IMR-90 (cell line): ENCODE measurements at regions not wholly inside any gene's neighbourhood (a gene's known extent, or its start where the extent isn't known, plus 50 kb on each side); places are given as distances from the start of the nearest gene placed in this dataset.

Source experiments
- ATAC-seq: fragments of 200-7000 bp; cut with Tn5 transposase; 2 replicates; pipeline ENCODE4 v1.9.1; 2020; ENCODE audit warnings: low read depth, mild to moderate bottlenecking, moderate library complexity
- BruUV-seq: library from RNA; stranded (reverse); fragments of 400-500 nt; replicated peaks from 2 replicates; lab custom pipeline; 2021; lab: Mats Ljungman, UMichigan
- CTCF ChIA-PET: fragments of 300-600 bp; formaldehyde crosslinking; extraction: SDS; loops from one replicate; lab custom pipeline; 2021; ENCODE audit warnings: antibody characterized with exemption; lab: Yijun Ruan, JAX
- POLR2A ChIA-PET: fragments of 300-600 bp; sonication (Branson Sonifier 250); formaldehyde crosslinking; loops from one replicate; lab custom pipeline; 2022; ENCODE audit warnings: antibody characterized with exemption; ENCODE audit not compliant: unreplicated experiment; lab: Charles Lee
- DNase-seq: peaks from one replicate; pipeline ENCODE4 v3.0.0; 2013
- H2AFZ ChIP-seq: replicated peaks from 2 replicates; pipeline ENCODE3; 2013; ENCODE audit warnings: low read length, mild to moderate bottlenecking; ENCODE audit not compliant: poor library complexity
- H2AK5ac ChIP-seq: 2 replicates; pipeline ENCODE4 v1.6.1; 2013; ENCODE audit warnings: low read depth, low read length, inconsistent platforms
- H2AK9ac ChIP-seq: replicated peaks from 2 replicates; pipeline ENCODE3; 2013; ENCODE audit warnings: mild to moderate bottlenecking, low read depth, low read length, moderate library complexity; ENCODE audit not compliant: poor library complexity
- H2BK120ac ChIP-seq: 2 replicates; pipeline ENCODE4 v1.6.1; 2013; ENCODE audit warnings: low read depth, low read length, inconsistent platforms
- H2BK15ac ChIP-seq: 3 replicates; pipeline ENCODE4 v1.6.1; 2013; ENCODE audit warnings: low read depth, low read length, inconsistent platforms
- H2BK20ac ChIP-seq: 2 replicates; pipeline ENCODE4 v1.6.1; 2013; ENCODE audit warnings: low read depth, mild to moderate bottlenecking, inconsistent platforms, low read length, moderate library complexity
- H2BK5ac ChIP-seq: 2 replicates; pipeline ENCODE4 v1.6.1; 2013; ENCODE audit warnings: mild to moderate bottlenecking, low read depth, low read length, inconsistent platforms; ENCODE audit not compliant: poor library complexity, severe bottlenecking
- H3K14ac ChIP-seq: replicated peaks from 2 replicates; pipeline ENCODE4 v1.6.1; 2013; ENCODE audit warnings: low read depth, low read length, inconsistent platforms
- H3K18ac ChIP-seq: 2 replicates; pipeline ENCODE4 v1.6.1; 2013; ENCODE audit warnings: low read depth, low read length, control low read depth
- H3K23ac ChIP-seq: 2 replicates; pipeline ENCODE4 v1.6.1; 2013; ENCODE audit warnings: low read depth, low read length, inconsistent platforms
- H3K27ac ChIP-seq: 2 replicates; pipeline ENCODE4 v1.5.1; 2013; ENCODE audit warnings: mild to moderate bottlenecking, control low read depth, low read length; ENCODE audit not compliant: insufficient read depth
- H3K27me3 ChIP-seq: 2 replicates; pipeline ENCODE4 v1.6.1; 2013; ENCODE audit warnings: low read length; ENCODE audit not compliant: control insufficient read depth, insufficient read depth
- H3K36me3 ChIP-seq: 2 replicates; pipeline ENCODE4 v1.6.1; 2013; ENCODE audit warnings: low read length, mixed read lengths; ENCODE audit not compliant: control insufficient read depth, insufficient read depth
- H3K4ac ChIP-seq: 2 replicates; pipeline ENCODE4 v1.6.1; 2013; ENCODE audit warnings: low read depth, low read length, inconsistent platforms
- H3K4me1 ChIP-seq: 2 replicates; pipeline ENCODE4 v1.6.1; 2013; ENCODE audit warnings: low read length, mixed read lengths; ENCODE audit not compliant: control insufficient read depth, insufficient read depth
- H3K4me2 ChIP-seq: 2 replicates; pipeline ENCODE4 v1.6.1; 2013; ENCODE audit warnings: low read depth, mild to moderate bottlenecking, control low read depth, low read length, moderate library complexity
- H3K4me3 ChIP-seq: 2 replicates; pipeline ENCODE4 v1.5.1; 2013; ENCODE audit warnings: low read depth, mild to moderate bottlenecking, control low read depth, low read length, moderate library complexity; ENCODE audit not compliant: insufficient read depth
- H3K56ac ChIP-seq: 2 replicates; pipeline ENCODE4 v1.6.1; 2013; ENCODE audit warnings: low read length, inconsistent platforms; ENCODE audit not compliant: insufficient read depth; ENCODE audit errors: extremely low read depth
- H3K79me1 ChIP-seq, 2 experiments: 2 replicates each; pipeline ENCODE4 v1.6.1; 2013; ENCODE audit warnings: low read length in 2 of 2, inconsistent platforms in 1 of 2, low read depth in 1 of 2
- H3K9ac ChIP-seq: 2 replicates; pipeline ENCODE4 v1.6.1; 2013; ENCODE audit warnings: low read depth, low read length, control low read depth
- H3K9me1 ChIP-seq: 2 replicates; pipeline ENCODE4 v1.6.1; 2013; ENCODE audit warnings: low read length, inconsistent platforms; ENCODE audit not compliant: insufficient read depth
- H3K9me3 ChIP-seq: 2 replicates; pipeline ENCODE4 v1.6.1; 2013; ENCODE audit warnings: low read length; ENCODE audit not compliant: control insufficient read depth, insufficient read depth
- H4K20me1 ChIP-seq: 2 replicates; pipeline ENCODE4 v1.6.1; 2013; ENCODE audit warnings: low read length, inconsistent platforms; ENCODE audit not compliant: insufficient read depth
- H4K5ac ChIP-seq: 2 replicates; pipeline ENCODE4 v1.6.1; 2013; ENCODE audit warnings: mild to moderate bottlenecking, low read depth, low read length, control low read depth
- H4K8ac ChIP-seq, 2 experiments: 2 replicates each; pipeline ENCODE4 v1.6.1; 2013; ENCODE audit warnings: low read depth in 2 of 2, low read length in 2 of 2, control low read depth in 1 of 2, inconsistent platforms in 1 of 2
- H4K91ac ChIP-seq: 2 replicates; pipeline ENCODE4 v1.6.1; 2013; ENCODE audit warnings: low read depth, low read length, inconsistent platforms; ENCODE audit not compliant: insufficient read depth
- CEBPB ChIP-seq: IDR thresholded peaks from 2 replicates; pipeline ENCODE4 v1.6.1; 2012; ENCODE audit warnings: low read depth, low read length, improper control_type of control experiment
- FOS ChIP-seq: fragments of 150-350 bp; IDR thresholded peaks from 2 replicates; pipeline ENCODE4 v1.6.1; 2016; ENCODE audit warnings: low read depth, low read length
- MAFK ChIP-seq: IDR thresholded peaks from 2 replicates; pipeline ENCODE4 v1.6.1; 2012; ENCODE audit warnings: low read depth, low read length, improper control_type of control experiment
- NFE2L2 ChIP-seq: fragments of 150-350 bp; IDR thresholded peaks from 2 replicates; pipeline ENCODE4 v1.6.1; 2016; ENCODE audit warnings: low read depth, mild to moderate bottlenecking, low read length
- POLR2A ChIP-seq: IDR thresholded peaks from 2 replicates; pipeline ENCODE4 v1.6.1; 2012; ENCODE audit warnings: mild to moderate bottlenecking, low read depth, low read length
- RAD21 ChIP-seq: IDR thresholded peaks from 2 replicates; pipeline ENCODE4 v1.6.1; 2012; ENCODE audit warnings: low read length, improper control_type of control experiment
- RFX5 ChIP-seq: IDR thresholded peaks from 2 replicates; pipeline ENCODE4 v1.8.0; 2012; ENCODE audit warnings: low read depth, mild to moderate bottlenecking, low read length, moderate library complexity
- WGBS, 2 experiments: methylation state at CpG; one replicate each; pipeline versions ENCODE4 v1.1.5 to v1.1.7; 2013; ENCODE audit warnings: missing lambda C conversion rate in 2 of 2; ENCODE audit not compliant: insufficient read length in 1 of 2; ENCODE audit errors: extremely low coverage in 2 of 2; 5-methylcytosine and 5-hydroxymethylcytosine counted together
- dilution Hi-C: fragments of 300-500 bp; cut with HindIII; formaldehyde crosslinking; loops from one replicate; pipeline ENCODE4 v1.14.3; 2018; ENCODE audit warnings: low sequenced_read_pairs; ENCODE audit not compliant: unreplicated experiment
- in situ Hi-C: fragments of 300-500 bp; cut with MboI; formaldehyde crosslinking; loops from 3 replicates; pipeline ENCODE4 v1.14.3; 2019; ENCODE audit warnings: low sequenced_read_pairs, inconsistent platforms, mixed read lengths
- intact Hi-C: fragments of 100-400 bp; cut with micrococcal nuclease; formaldehyde crosslinking; loops from 2 replicates; pipeline ENCODE4 v1.10.0; 2022
- TF ChIP-seq, protein P1 (sequence below): conservative IDR thresholded peaks from 2 replicates; pipeline ENCODE4 v1.5.1; 2012; ENCODE audit warnings: mild to moderate bottlenecking, low read depth, low read length, improper control_type of control experiment
- TF ChIP-seq, protein P2 (sequence below): fragments of 150-350 bp; IDR thresholded peaks from 2 replicates; pipeline ENCODE4 v1.6.1; 2017; ENCODE audit warnings: mild to moderate bottlenecking, antibody characterized with exemption, low read length, low read depth

DNA sequence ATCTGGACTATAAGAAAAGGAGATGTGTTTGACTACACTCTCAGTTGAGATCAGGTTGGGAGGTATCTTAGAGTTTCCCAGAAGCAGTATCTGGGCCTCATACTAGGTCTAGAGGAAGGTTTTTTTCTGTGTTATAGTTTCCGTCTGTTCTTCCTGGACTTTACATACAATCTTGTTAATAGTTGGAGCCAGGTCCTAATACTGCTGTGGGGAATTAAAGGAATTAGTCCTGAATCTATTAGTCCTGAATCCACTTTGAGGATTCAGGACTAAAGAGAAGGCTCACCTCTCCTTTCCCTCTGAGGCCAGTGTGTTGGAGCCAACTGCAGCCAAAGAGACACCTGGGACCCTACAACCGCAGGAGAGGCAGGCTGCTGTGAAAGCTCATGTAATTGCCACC lies 445.7 kb upstream of the CLINT1 start:
- H3K9me3 ChIP-seq = no peaks in the 10 kb centered on the region
- intact Hi-C loops = no loop called here
- no peak overlapping the region for H3K14ac ChIP-seq
- no peak overlapping the region for H4K8ac ChIP-seq
- DNase-seq (no peak), ATAC-seq (no peak)
- H3K4me2 ChIP-seq = no peak overlapping the region
- no peaks in the 10 kb centered on the region for H3K4me1 ChIP-seq
- in situ Hi-C loops = no loop called here
- H2AK5ac ChIP-seq = no peak overlapping the region
- H2BK120ac ChIP-seq = no peak overlapping the region
- dilution Hi-C loops = no loop called here
- POLR2A ChIA-PET = no interaction called here
- no peaks in the 10 kb centered on the region for H3K79me1 ChIP-seq
- H3K18ac ChIP-seq = no peak overlapping the region
- CTCF ChIA-PET = no interaction called here
- H3K9me1 ChIP-seq = no peaks in the 10 kb centered on the region
- H2AFZ ChIP-seq = no peak overlapping the region
- H3K56ac ChIP-seq = no peak overlapping the region
- H4K5ac ChIP-seq = no peak overlapping the region
- WGBS, 2 experiments = no CpG with 5 or more reads among the region's 2 CpGs
- no peak overlapping the region for H2BK15ac ChIP-seq
- H4K91ac ChIP-seq = no peak overlapping the region
- H2BK5ac ChIP-seq = no peak overlapping the region
- H4K20me1 ChIP-seq = no peaks in the 10 kb centered on the region
- no peak overlapping the region for H3K27ac ChIP-seq
- no peak for TF ChIP-seq MAFK
- no peak for TF ChIP-seq RAD21
- no peak for TF ChIP-seq FOS
- TF ChIP-seq, protein P1, sequence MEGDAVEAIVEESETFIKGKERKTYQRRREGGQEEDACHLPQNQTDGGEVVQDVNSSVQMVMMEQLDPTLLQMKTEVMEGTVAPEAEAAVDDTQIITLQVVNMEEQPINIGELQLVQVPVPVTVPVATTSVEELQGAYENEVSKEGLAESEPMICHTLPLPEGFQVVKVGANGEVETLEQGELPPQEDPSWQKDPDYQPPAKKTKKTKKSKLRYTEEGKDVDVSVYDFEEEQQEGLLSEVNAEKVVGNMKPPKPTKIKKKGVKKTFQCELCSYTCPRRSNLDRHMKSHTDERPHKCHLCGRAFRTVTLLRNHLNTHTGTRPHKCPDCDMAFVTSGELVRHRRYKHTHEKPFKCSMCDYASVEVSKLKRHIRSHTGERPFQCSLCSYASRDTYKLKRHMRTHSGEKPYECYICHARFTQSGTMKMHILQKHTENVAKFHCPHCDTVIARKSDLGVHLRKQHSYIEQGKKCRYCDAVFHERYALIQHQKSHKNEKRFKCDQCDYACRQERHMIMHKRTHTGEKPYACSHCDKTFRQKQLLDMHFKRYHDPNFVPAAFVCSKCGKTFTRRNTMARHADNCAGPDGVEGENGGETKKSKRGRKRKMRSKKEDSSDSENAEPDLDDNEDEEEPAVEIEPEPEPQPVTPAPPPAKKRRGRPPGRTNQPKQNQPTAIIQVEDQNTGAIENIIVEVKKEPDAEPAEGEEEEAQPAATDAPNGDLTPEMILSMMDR = no peak
- no peak for TF ChIP-seq POLR2A
- TF ChIP-seq, protein P2, sequence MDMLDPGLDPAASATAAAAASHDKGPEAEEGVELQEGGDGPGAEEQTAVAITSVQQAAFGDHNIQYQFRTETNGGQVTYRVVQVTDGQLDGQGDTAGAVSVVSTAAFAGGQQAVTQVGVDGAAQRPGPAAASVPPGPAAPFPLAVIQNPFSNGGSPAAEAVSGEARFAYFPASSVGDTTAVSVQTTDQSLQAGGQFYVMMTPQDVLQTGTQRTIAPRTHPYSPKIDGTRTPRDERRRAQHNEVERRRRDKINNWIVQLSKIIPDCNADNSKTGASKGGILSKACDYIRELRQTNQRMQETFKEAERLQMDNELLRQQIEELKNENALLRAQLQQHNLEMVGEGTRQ = no peak
- TF ChIP-seq RFX5 = no peak
- no peak for TF ChIP-seq NFE2L2
- no peak for TF ChIP-seq CEBPB
- no peak overlapping the region for H3K9ac ChIP-seq
- H3K23ac ChIP-seq = no peak overlapping the region
- H2AK9ac ChIP-seq = no peak overlapping the region
- H2BK20ac ChIP-seq = no peak overlapping the region
- no peak overlapping the region for H3K4ac ChIP-seq
- BruUV-seq = no TSS peak
- no peaks in the 10 kb centered on the region for H3K27me3 ChIP-seq
- no peak overlapping the region for H3K4me3 ChIP-seq
- H3K36me3 ChIP-seq = no peaks in the 10 kb centered on the region
